Activated naive CD8-positive, alpha-beta T cell treated with anti-CD3 and anti-CD28 coated beads, Interleukin-2, amount 50 U/mL, for 24 hours (primary cell): ENCODE measurements at regions not wholly inside any gene's neighbourhood (a gene's known extent, or its start where the extent isn't known, plus 50 kb on each side); places are given as distances from the start of the nearest gene placed in this dataset.

Source experiments
- ATAC-seq: fragments of 150-1000 bp; cut with Tn5 transposase; one replicate; pipeline ENCODE4 v1.10.0; 2021
- DNase-seq: peaks from one replicate; pipeline ENCODE4 v3.0.0; 2021
- H3K27ac Mint-ChIP-seq: one replicate; pipeline ENCODE4 v1.8.0; 2021; ENCODE audit warnings: mild to moderate bottlenecking, mixed read lengths
- H3K27me3 Mint-ChIP-seq: one replicate; pipeline ENCODE4 v1.8.0; 2021; ENCODE audit warnings: mixed read lengths
- H3K36me3 Mint-ChIP-seq: one replicate; pipeline ENCODE4 v1.8.0; 2021; ENCODE audit warnings: low read depth, mixed read lengths
- H3K4me1 Mint-ChIP-seq: one replicate; pipeline ENCODE4 v1.8.0; 2021; ENCODE audit warnings: mixed read lengths
- H3K4me3 Mint-ChIP-seq: one replicate; pipeline ENCODE4 v1.8.0; 2021; ENCODE audit warnings: mild to moderate bottlenecking, moderate library complexity, mixed read lengths
- H3K9me3 Mint-ChIP-seq: one replicate; pipeline ENCODE4 v1.8.0; 2021; ENCODE audit warnings: mixed read lengths

GRCh38 chr3:72386327-72387000, 461.8 kb downstream of the SHQ1 start:
- Mint-ChIP-seq H3K27ac (no peak overlapping the region), H3K9me3 (no peaks in the 10 kb centered on the region), H3K36me3 (peaks cover 15% of the 10 kb centered on the region), H3K4me1 (peaks cover 65% of the 10 kb centered on the region), H3K4me3 (no peak overlapping the region), H3K27me3 (no peaks in the 10 kb centered on the region)
- ATAC-seq (no peak), DNase-seq (no peak)

DNA sequence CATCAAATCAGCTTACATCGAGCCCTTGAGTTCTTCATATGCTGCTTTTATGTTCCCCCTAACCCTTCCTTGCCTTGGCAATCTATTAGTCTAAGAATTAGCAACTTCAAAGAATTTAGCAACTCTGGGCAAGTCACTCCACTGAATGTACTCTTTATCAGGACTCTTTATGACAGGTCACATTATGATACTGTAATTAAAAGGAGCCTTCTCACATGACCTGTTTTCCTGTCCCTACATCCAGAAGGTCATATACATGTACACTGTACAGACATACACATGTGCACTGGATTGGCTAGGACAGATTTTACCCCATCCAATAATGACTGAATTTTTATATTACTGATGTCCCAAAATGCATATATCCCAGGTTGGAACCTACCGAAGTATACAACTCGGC, 463.1 kb downstream of the SHQ1 start:
- Mint-ChIP-seq H3K27me3 (no peaks in the 10 kb centered on the region), H3K27ac (no peak overlapping the region), H3K9me3 (no peaks in the 10 kb centered on the region), H3K36me3 (peaks cover 15% of the 10 kb centered on the region), H3K4me1 (peaks cover 78% of the 10 kb centered on the region), H3K4me3 (no peak overlapping the region)
- DNase-seq (no peak), ATAC-seq (no peak)

- peaks cover 84% of the 10 kb centered on the region for H3K4me1 Mint-ChIP-seq
- no peak for ATAC-seq
- no peak for DNase-seq
- H3K27ac Mint-ChIP-seq, result no peak overlapping the region
- no peaks in the 10 kb centered on the region for H3K9me3 Mint-ChIP-seq
- H3K36me3 Mint-ChIP-seq, result peaks cover 15% of the 10 kb centered on the region
- H3K4me3 Mint-ChIP-seq, result no peak overlapping the region
- no peaks in the 10 kb centered on the region for H3K27me3 Mint-ChIP-seq
Observed at GRCh38 chr3:72384602-72385001, 463.6 kb downstream of the SHQ1 start.

DNA sequence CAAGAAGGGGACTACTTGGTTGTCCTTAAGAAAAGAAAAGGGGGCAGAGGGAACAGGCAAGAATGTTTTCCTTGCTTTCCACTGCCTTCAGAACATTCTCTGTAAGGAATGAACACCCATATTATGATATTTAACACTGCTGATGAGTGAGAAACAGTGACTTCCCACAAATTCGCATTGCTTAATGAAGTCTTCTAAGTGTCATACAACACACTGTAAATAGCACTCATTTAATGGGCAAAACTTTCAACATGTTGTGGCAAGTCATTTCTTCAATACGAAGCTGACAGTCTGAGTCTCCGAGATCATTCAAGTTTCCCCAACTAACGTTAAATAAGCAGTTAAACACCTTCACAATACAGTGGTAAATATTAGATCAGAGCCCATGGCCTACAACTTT, 464.4 kb downstream of the SHQ1 start:
- H3K36me3 Mint-ChIP-seq, result peaks cover 18% of the 10 kb centered on the region
- no peak overlapping the region for H3K27ac Mint-ChIP-seq
- no peaks in the 10 kb centered on the region for H3K27me3 Mint-ChIP-seq
- ATAC-seq (no peak), DNase-seq (no peak)
- H3K4me1 Mint-ChIP-seq, result peaks cover 85% of the 10 kb centered on the region
- H3K9me3 Mint-ChIP-seq, result no peaks in the 10 kb centered on the region
- no peak overlapping the region for H3K4me3 Mint-ChIP-seq

- no peak overlapping the region for H3K27ac Mint-ChIP-seq
- ATAC-seq (no peak), DNase-seq (no peak)
- peaks cover 84% of the 10 kb centered on the region for H3K4me1 Mint-ChIP-seq
- H3K9me3 Mint-ChIP-seq, result no peaks in the 10 kb centered on the region
- no peak overlapping the region for H3K4me3 Mint-ChIP-seq
- peaks cover 24% of the 10 kb centered on the region for H3K36me3 Mint-ChIP-seq
- H3K27me3 Mint-ChIP-seq, result no peaks in the 10 kb centered on the region
Observed at GRCh38 chr3:72383230-72383629, 465.0 kb downstream of the SHQ1 start.

GRCh38 chr3:72382460-72382859, 465.8 kb downstream of the SHQ1 start:
- Mint-ChIP-seq H3K4me1 (peaks cover 82% of the 10 kb centered on the region), H3K4me3 (no peak overlapping the region), H3K9me3 (no peaks in the 10 kb centered on the region), H3K27me3 (no peaks in the 10 kb centered on the region), H3K27ac (no peak overlapping the region), H3K36me3 (peaks cover 25% of the 10 kb centered on the region)
- DNase-seq, result no peak
- ATAC-seq, result no peak

GRCh38 chr3:72381584-72381983, 466.7 kb downstream of the SHQ1 start:
- no peaks in the 10 kb centered on the region for H3K27me3 Mint-ChIP-seq

GRCh38 chr3:72380711-72381493, 467.3 kb downstream of the SHQ1 start:
- Mint-ChIP-seq H3K4me3 (no peak overlapping the region), H3K4me1 (peaks cover 86% of the 10 kb centered on the region), H3K27me3 (no peaks in the 10 kb centered on the region), H3K9me3 (no peaks in the 10 kb centered on the region), H3K27ac (no peak overlapping the region), H3K36me3 (peaks cover 32% of the 10 kb centered on the region)
- DNase-seq (no peak), ATAC-seq (no peak)

More at GRCh38 chr3:72381584-72381983, 466.7 kb downstream of the SHQ1 start:
- Mint-ChIP-seq H3K27ac (peak overlapping the region; percentile 32), H3K36me3 (peaks cover 30% of the 10 kb centered on the region), H3K4me1 (peaks cover 86% of the 10 kb centered on the region), H3K9me3 (no peaks in the 10 kb centered on the region), H3K4me3 (no peak overlapping the region)
- DNase-seq, result no peak
- ATAC-seq, result no peak

DNA sequence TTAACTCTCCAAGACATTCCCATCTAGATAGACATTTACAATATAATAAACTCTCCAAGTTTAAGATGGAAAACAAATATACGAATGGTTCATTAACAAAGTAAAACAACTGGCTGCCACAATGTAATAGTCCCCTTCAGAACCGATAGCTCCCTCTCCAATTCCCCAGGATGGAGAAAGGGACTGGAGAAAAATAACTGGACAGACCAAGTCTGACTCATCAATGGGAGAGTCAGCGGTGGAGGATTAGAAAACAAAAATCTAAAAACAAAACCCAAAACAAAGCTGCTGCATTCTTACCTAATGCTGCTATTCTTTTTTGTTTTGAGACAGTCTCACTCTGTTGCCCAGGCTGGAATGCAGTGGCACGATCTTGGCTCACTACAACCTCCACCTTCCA, 468.1 kb downstream of the SHQ1 start:
- Mint-ChIP-seq H3K27ac (no peak overlapping the region), H3K27me3 (no peaks in the 10 kb centered on the region), H3K4me3 (no peak overlapping the region), H3K4me1 (peaks cover 88% of the 10 kb centered on the region), H3K36me3 (peaks cover 32% of the 10 kb centered on the region), H3K9me3 (no peaks in the 10 kb centered on the region)
- DNase-seq (no peak), ATAC-seq (no peak)

DNA sequence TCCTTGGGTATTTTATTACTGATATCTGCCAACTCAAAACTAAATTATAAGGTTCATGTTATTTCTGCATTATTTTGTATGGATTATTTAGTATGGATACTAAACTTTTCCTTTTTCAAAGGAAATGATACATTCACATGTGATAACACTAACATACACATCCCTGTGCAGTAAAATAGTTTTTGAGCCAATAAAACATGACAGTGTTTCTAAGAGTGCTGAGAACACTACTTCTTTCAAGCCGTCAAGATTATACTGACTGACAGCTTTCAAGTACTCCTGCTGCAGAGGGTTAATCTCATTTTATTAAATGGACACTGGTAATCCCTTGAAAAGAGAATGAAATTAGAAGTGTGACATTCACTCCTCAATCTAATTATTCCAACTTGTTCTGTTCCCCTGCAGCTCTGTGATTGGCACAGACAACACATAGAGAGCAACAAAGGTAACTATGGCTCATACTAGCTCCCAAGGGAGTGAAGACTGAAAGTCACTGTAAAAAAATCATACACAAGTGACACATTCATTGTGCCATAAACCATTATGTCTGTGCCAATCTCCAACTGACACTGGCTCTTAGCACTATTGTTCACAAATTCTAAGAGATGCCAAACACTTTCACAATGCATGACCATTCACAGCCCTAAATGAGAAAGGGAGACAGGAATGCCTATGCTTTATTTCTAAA, 468.6 kb downstream of the SHQ1 start:
- H3K27me3 Mint-ChIP-seq, result no peaks in the 10 kb centered on the region
- DNase-seq (no peak), ATAC-seq (no peak)
- H3K4me1 Mint-ChIP-seq, result peaks cover 88% of the 10 kb centered on the region
- no peaks in the 10 kb centered on the region for H3K9me3 Mint-ChIP-seq
- peaks cover 28% of the 10 kb centered on the region for H3K36me3 Mint-ChIP-seq
- no peak overlapping the region for H3K4me3 Mint-ChIP-seq
- H3K27ac Mint-ChIP-seq, result no peak overlapping the region

DNA sequence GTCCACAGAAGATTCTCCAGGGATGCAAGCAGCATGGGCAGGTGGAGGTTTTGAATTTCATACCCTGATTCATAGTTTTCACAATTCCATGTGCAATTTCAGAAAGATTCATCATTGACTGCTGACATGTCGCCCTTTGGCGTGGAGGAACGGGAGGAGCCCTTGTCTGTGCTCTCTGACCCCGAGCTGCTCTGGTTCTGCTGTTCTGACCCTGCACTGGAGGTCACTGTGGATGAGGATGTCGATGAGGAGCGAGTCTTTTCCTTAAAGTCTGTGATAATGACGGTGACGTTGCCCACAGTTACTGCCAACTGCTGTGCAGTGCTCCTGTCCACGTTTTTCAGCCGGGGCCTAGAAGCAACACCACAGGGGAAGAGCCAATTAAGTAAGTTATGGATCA, 470.0 kb downstream of the SHQ1 start:
- no peaks in the 10 kb centered on the region for H3K27me3 Mint-ChIP-seq
- H3K4me3 Mint-ChIP-seq, result no peak overlapping the region
- DNase-seq (no peak), ATAC-seq (no peak)
- H3K27ac Mint-ChIP-seq, result peak overlapping the region; percentile 22
- peaks cover 31% of the 10 kb centered on the region for H3K36me3 Mint-ChIP-seq
- H3K4me1 Mint-ChIP-seq, result peaks cover 89% of the 10 kb centered on the region
- no peaks in the 10 kb centered on the region for H3K9me3 Mint-ChIP-seq

DNA sequence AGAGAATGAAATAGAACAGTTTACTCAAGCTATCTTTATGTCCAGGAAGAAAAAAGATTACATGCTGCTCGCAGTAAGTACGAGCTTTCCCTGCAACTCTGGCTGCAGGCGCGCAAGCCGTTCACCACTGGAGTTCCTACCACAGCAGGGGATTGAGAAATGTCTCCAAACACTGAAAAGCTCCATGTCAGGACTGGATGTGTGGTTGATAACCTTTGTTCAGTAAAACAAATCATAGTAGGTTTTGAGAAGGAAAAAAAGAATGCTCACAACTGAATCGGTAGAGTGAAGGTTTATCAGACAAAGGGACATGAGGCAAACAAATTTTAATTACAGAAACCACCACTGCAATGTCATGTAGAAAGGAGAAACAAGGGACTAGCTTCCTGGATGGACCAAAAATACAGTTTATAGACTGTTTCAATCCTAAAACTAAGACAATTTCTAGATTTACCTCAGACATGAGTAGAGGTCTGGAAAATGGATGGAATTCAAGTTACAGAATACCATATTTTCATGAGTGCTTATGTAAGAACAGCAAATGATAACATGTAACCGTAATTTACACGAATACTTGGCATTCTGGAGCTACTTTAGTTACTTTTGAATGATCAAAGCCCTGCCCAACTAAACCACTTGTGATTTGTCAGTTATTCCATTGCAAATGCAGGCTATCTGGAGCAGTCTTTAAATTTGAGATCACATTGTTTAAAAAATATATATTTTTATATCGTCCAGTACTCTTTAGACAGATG, 471.1 kb downstream of the SHQ1 start:
- Mint-ChIP-seq H3K27me3 (no peaks in the 10 kb centered on the region), H3K9me3 (no peaks in the 10 kb centered on the region), H3K4me1 (peaks cover 82% of the 10 kb centered on the region), H3K27ac (peak overlapping the region; percentile 47), H3K36me3 (peaks cover 29% of the 10 kb centered on the region), H3K4me3 (no peak overlapping the region)
- DNase-seq (no peak), ATAC-seq (no peak)

- H3K27ac Mint-ChIP-seq, result peak overlapping the region; percentile 94
Observed at GRCh38 chr3:72375237-72376076, 472.8 kb downstream of the SHQ1 start.

GRCh38 chr3:72373139-72373538, 475.1 kb downstream of the SHQ1 start:
- H3K4me1 Mint-ChIP-seq, result peaks cover 56% of the 10 kb centered on the region
- ATAC-seq, result no peak
- peaks cover 16% of the 10 kb centered on the region for H3K36me3 Mint-ChIP-seq
- no peaks in the 10 kb centered on the region for H3K9me3 Mint-ChIP-seq
- DNase-seq, result no peak
- no peak overlapping the region for H3K27ac Mint-ChIP-seq
- no peaks in the 10 kb centered on the region for H3K27me3 Mint-ChIP-seq
- H3K4me3 Mint-ChIP-seq, result no peak overlapping the region

More at GRCh38 chr3:72375237-72376076, 472.8 kb downstream of the SHQ1 start:
- Mint-ChIP-seq H3K4me1 (peaks cover 75% of the 10 kb centered on the region), H3K4me3 (peak overlapping the region; percentile 66), H3K9me3 (no peaks in the 10 kb centered on the region), H3K36me3 (peaks cover 26% of the 10 kb centered on the region), H3K27me3 (no peaks in the 10 kb centered on the region)
- DNase-seq (peak; percentile 14), ATAC-seq (peak; percentile 91)
